Keratinocyte (primary cell): ENCODE measurements at regions not wholly inside any gene's neighbourhood (a gene's known extent, or its start where the extent isn't known, plus 50 kb on each side); places are given as distances from the start of the nearest gene placed in this dataset.
"Not testable (repeated sequence)": the region's sequence is repeated elsewhere in the genome, so short reads cannot be mapped to it uniquely, and the experiment has no call there.

Source experiments
- DNase-seq: peaks from one replicate; pipeline ENCODE4 v3.0.0-alpha.2; 2011; ENCODE audit warnings: low read depth, missing footprints, low spot score
- FAIRE-seq: peaks from 2 replicates; lab custom pipeline; 2011; peaks lifted over from hg19 to GRCh38; lab: Jason Lieb, UNC
- H2AFZ ChIP-seq: 2 replicates; pipeline ENCODE4 v1.6.0; 2012; ENCODE audit warnings: low read length, control low read depth, inconsistent platforms; ENCODE audit not compliant: control insufficient read depth
- H3K27ac ChIP-seq: 2 replicates; pipeline ENCODE4 v1.5.1; 2011; ENCODE audit warnings: low read length; ENCODE audit not compliant: control insufficient read depth, insufficient read depth
- H3K27me3 ChIP-seq: 3 replicates; pipeline ENCODE4 v1.6.0; 2011; ENCODE audit warnings: low read length; ENCODE audit not compliant: control insufficient read depth, insufficient read depth; ENCODE audit errors: extremely low read depth
- H3K36me3 ChIP-seq, 2 experiments: 2 replicates in 1 of 2; 3 replicates in 1 of 2; pipeline ENCODE4 v1.5.1; 2011; ENCODE audit warnings: low read length in 2 of 2, mild to moderate bottlenecking in 1 of 2; ENCODE audit not compliant: control insufficient read depth in 2 of 2, insufficient read depth in 2 of 2; ENCODE audit errors: extremely low read depth in 1 of 2
- H3K4me1 ChIP-seq: 3 replicates; pipeline ENCODE4 v1.5.1; 2011; ENCODE audit warnings: low read length; ENCODE audit not compliant: control insufficient read depth, insufficient read depth; ENCODE audit errors: extremely low read depth
- H3K4me2 ChIP-seq: 3 replicates; pipeline ENCODE4 v1.6.0; 2011; ENCODE audit warnings: low read depth, low read length; ENCODE audit not compliant: control insufficient read depth, insufficient read depth; ENCODE audit errors: extremely low read depth
- H3K4me3 ChIP-seq, 3 experiments: fragments of 200-600 bp in 1 of 3; sonication (generic) in 1 of 3; 2 replicates in 2 of 3; 3 replicates in 1 of 3; pipeline ENCODE4 v1.5.1; 2011 to 2016; ENCODE audit warnings: low read length in 3 of 3, mild to moderate bottlenecking in 3 of 3, control low read depth in 2 of 3, inconsistent platforms in 1 of 3, low read depth in 1 of 3, mixed read lengths in 1 of 3, mixed run types in 1 of 3, moderate library complexity in 1 of 3; ENCODE audit not compliant: control insufficient read depth in 2 of 3, insufficient read depth in 2 of 3; ENCODE audit errors: extremely low read depth in 1 of 3
- H3K79me2 ChIP-seq: 2 replicates; pipeline ENCODE4 v1.6.0; 2012; ENCODE audit warnings: low read length; ENCODE audit not compliant: control insufficient read depth, insufficient read depth
- H3K9ac ChIP-seq: 3 replicates; pipeline ENCODE4 v1.6.0; 2011; ENCODE audit warnings: low read length; ENCODE audit not compliant: control insufficient read depth, insufficient read depth; ENCODE audit errors: extremely low read depth
- H3K9me1 ChIP-seq: 3 replicates; pipeline ENCODE4 v1.6.0; 2011; ENCODE audit warnings: low read length; ENCODE audit not compliant: control insufficient read depth, insufficient read depth; ENCODE audit errors: extremely low read depth
- H3K9me3 ChIP-seq: 2 replicates; pipeline ENCODE4 v1.5.1; 2012; ENCODE audit warnings: low read depth, low read length; ENCODE audit not compliant: control insufficient read depth
- H4K20me1 ChIP-seq: 3 replicates; pipeline ENCODE4 v1.6.0; 2011; ENCODE audit warnings: low read length; ENCODE audit not compliant: control insufficient read depth, insufficient read depth; ENCODE audit errors: extremely low read depth
- EZH2 ChIP-seq: IDR thresholded peaks from one replicate; pipeline ENCODE4 v1.6.1; 2012; ENCODE audit warnings: inconsistent platforms, mild to moderate bottlenecking, low read length, moderate library complexity
- dilution Hi-C: fragments of 300-500 bp; cut with MboI; formaldehyde crosslinking; loops from one replicate; pipeline ENCODE4 v1.7.0; 2020; ENCODE audit warnings: low sequenced_read_pairs; ENCODE audit not compliant: extremely low pct_ligation_motif_present
- TF ChIP-seq, protein P1 (sequence below), 3 experiments: IDR thresholded peaks in 1 of 3; conservative IDR thresholded peaks in 1 of 3; optimal IDR thresholded peaks in 1 of 3; 2 replicates in 2 of 3; 3 replicates in 1 of 3; pipeline versions ENCODE3 to v1.5.1; 2011; ENCODE audit warnings: low read length in 3 of 3, mild to moderate bottlenecking in 3 of 3, moderate library complexity in 2 of 3, control low read depth in 1 of 3, inconsistent platforms in 1 of 3; ENCODE audit not compliant: insufficient read depth in 2 of 3; ENCODE audit errors: extremely low read depth in 1 of 3

DNA sequence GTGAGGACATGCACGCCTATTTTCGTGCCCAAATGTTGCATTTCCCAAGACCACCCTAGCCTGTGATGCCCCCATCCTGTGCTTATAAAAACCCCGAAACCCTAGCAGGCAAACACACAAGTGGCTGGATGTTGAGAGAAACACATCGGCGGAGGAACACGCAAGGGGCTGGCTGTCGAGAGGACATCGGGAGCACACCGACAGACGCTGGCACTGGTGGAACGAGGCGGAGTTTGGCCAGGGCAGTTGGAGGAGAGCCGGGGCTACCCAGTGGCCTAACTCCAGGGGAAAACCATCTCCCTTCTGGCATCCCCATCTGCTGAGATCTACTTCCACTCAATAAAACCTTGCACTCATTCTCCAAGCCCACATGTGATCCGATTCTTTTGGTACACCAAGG lies 225.9 kb upstream of the GRIK2 start:
- Histone ChIP-seq H3K27ac (no peak overlapping the region), H2AFZ (no peak overlapping the region), H3K4me1 (no peaks in the 10 kb centered on the region), H3K4me2 (no peak overlapping the region), H3K4me3 (no peak overlapping the region), H3K9me1 (no peaks in the 10 kb centered on the region), H3K79me2 (no peaks in the 10 kb centered on the region), H3K9ac (no peak overlapping the region), H3K27me3 (no peaks in the 10 kb centered on the region), H4K20me1 (no peaks in the 10 kb centered on the region), H3K9me3 (no peaks in the 10 kb centered on the region), H3K36me3 (no peaks in the 10 kb centered on the region)
- no peak for DNase-seq
- no peak for TF ChIP-seq EZH2
- TF ChIP-seq, protein P1, sequence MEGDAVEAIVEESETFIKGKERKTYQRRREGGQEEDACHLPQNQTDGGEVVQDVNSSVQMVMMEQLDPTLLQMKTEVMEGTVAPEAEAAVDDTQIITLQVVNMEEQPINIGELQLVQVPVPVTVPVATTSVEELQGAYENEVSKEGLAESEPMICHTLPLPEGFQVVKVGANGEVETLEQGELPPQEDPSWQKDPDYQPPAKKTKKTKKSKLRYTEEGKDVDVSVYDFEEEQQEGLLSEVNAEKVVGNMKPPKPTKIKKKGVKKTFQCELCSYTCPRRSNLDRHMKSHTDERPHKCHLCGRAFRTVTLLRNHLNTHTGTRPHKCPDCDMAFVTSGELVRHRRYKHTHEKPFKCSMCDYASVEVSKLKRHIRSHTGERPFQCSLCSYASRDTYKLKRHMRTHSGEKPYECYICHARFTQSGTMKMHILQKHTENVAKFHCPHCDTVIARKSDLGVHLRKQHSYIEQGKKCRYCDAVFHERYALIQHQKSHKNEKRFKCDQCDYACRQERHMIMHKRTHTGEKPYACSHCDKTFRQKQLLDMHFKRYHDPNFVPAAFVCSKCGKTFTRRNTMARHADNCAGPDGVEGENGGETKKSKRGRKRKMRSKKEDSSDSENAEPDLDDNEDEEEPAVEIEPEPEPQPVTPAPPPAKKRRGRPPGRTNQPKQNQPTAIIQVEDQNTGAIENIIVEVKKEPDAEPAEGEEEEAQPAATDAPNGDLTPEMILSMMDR (optimal IDR thresholded peaks at IDR 0.05 in 1 of 3, IDR thresholded peaks at IDR 0.05 in 1 of 3, conservative IDR thresholded peaks at IDR 0.05 in 1 of 3; ENCODE audit: extremely low read depth in 1 of 3, insufficient read depth in 2 of 3, low read length in 3 of 3) = no peak
- dilution Hi-C loops = no loop called here
- no peak for FAIRE-seq

DNA sequence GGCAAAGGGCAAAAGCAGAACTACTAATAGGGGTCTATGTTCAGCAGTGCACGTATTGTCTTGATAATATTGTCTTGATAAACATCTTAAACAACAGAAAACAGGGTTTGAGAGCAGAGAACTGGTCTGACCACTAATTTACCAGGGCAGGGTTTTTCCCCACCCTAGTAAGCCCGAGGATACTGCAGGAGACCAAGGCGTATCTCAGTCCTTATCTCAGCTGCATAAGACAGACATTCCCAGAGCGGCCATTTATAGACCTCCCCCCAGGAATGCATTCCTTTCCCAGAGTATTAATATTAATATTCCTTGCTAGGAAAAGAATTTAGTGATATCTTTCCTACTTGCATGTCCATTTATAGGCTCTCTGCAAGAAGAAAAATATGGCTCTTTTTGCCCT lies 222.5 kb upstream of the GRIK2 start:
- H3K27me3 ChIP-seq, H3K9me3 ChIP-seq, H3K36me3 ChIP-seq, DNase-seq, H4K20me1 ChIP-seq, H3K4me3 ChIP-seq, H3K27ac ChIP-seq, H3K79me2 ChIP-seq, FAIRE-seq, dilution Hi-C loops, H2AFZ ChIP-seq, H3K4me1 ChIP-seq, H3K9ac ChIP-seq, H3K9me1 ChIP-seq, H3K4me2 ChIP-seq: not testable (repeated sequence)

DNA sequence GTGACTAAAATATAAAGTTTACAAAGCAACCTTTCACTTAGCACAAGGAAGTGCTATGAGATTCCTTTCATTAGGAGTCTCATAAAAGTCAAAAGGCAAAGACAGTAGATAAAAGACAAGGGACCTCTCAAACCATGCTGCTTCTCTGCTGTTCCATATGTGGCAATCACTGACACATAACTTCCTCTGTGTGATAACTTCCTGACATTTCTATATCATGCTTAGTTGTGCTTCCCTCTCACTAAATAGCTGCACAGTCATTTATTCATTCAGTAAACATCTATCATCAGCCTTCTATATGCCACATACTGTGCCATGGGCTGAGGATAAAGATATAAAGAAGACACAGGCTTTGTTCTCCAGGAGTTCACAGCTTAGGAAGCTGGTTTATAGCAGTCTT lies 214.8 kb upstream of the GRIK2 start:
- FAIRE-seq (no peak), DNase-seq (no peak)
- Histone ChIP-seq H2AFZ (no peak overlapping the region), H3K79me2 (no peaks in the 10 kb centered on the region), H3K9me1 (no peaks in the 10 kb centered on the region), H3K4me2 (no peak overlapping the region), H3K27ac (no peak overlapping the region), H3K9ac (no peak overlapping the region), H3K36me3 (no peaks in the 10 kb centered on the region), H4K20me1 (no peaks in the 10 kb centered on the region), H3K4me3 (no peak overlapping the region), H3K27me3 (no peaks in the 10 kb centered on the region), H3K4me1 (no peaks in the 10 kb centered on the region), H3K9me3 (no peaks in the 10 kb centered on the region)
- no peak for TF ChIP-seq EZH2
- TF ChIP-seq, protein P1 (optimal IDR thresholded peaks at IDR 0.05 in 1 of 3, IDR thresholded peaks at IDR 0.05 in 1 of 3, conservative IDR thresholded peaks at IDR 0.05 in 1 of 3; ENCODE audit: extremely low read depth in 1 of 3, insufficient read depth in 2 of 3, low read length in 3 of 3) = no peak
- dilution Hi-C loops = no loop called here
